GM21723 (cell line): ENCODE measurements at regions not wholly inside any gene's neighbourhood (a gene's known extent, or its start where the extent isn't known, plus 50 kb on each side); places are given as distances from the start of the nearest gene placed in this dataset.
"Not testable (repeated sequence)": the region's sequence is repeated elsewhere in the genome, so short reads cannot be mapped to it uniquely, and the experiment has no call there.

Source experiments
- ATAC-seq: cut with Tn5 transposase; IDR thresholded peaks from one replicate; pipeline ENCODE4 v1.9.1; 2021; ENCODE audit warnings: mild to moderate bottlenecking, moderate library complexity; ENCODE audit not compliant: unreplicated experiment

- peak; percentile 63 for ATAC-seq
Measured at GRCh38 chr2:138298900-138299299, 202.7 kb upstream of the SPOPL start.

GRCh38 chr2:138306626-138307025 lies 194.9 kb upstream of the SPOPL start:
- ATAC-seq, result no peak

GRCh38 chr2:138307099-138307498 lies 194.5 kb upstream of the SPOPL start:
- no peak for ATAC-seq

GRCh38 chr2:138309760-138310159 lies 191.8 kb upstream of the SPOPL start:
- ATAC-seq, result no peak

- no peak for ATAC-seq
Measured at GRCh38 chr2:138312061-138312460, 189.5 kb upstream of the SPOPL start.

GRCh38 chr2:138315619-138316018 lies 186.0 kb upstream of the SPOPL start:
- ATAC-seq, result not testable (repeated sequence)

- ATAC-seq, result no peak
Measured at GRCh38 chr2:138319616-138320015, 182.0 kb upstream of the SPOPL start.

GRCh38 chr2:138321458-138321857 lies 180.1 kb upstream of the SPOPL start:
- no peak for ATAC-seq

GRCh38 chr2:138323382-138324067 lies 178.0 kb upstream of the SPOPL start:
- ATAC-seq, result peak; percentile 51

GRCh38 chr2:138324068-138324771 lies 177.3 kb upstream of the SPOPL start:
- peak; percentile 8 for ATAC-seq

- ATAC-seq, result no peak
Measured at GRCh38 chr2:138327967-138328366, 173.6 kb upstream of the SPOPL start.

GRCh38 chr2:138329162-138329561 lies 172.4 kb upstream of the SPOPL start:
- no peak for ATAC-seq

GRCh38 chr2:138329591-138329990 lies 172.0 kb upstream of the SPOPL start:
- no peak for ATAC-seq

GRCh38 chr2:138333121-138333520 lies 168.4 kb upstream of the SPOPL start:
- no peak for ATAC-seq

- no peak for ATAC-seq
Measured at GRCh38 chr2:138333677-138334076, 167.9 kb upstream of the SPOPL start.

GRCh38 chr2:138334323-138334722 lies 167.2 kb upstream of the SPOPL start:
- no peak for ATAC-seq

GRCh38 chr2:138335036-138335435 lies 166.5 kb upstream of the SPOPL start:
- ATAC-seq, result no peak

GRCh38 chr2:138336146-138336545 lies 165.4 kb upstream of the SPOPL start:
- ATAC-seq, result no peak

GRCh38 chr2:138355244-138355643 lies 146.3 kb upstream of the SPOPL start:
- no peak for ATAC-seq

- no peak for ATAC-seq
Measured at GRCh38 chr2:138356178-138356577, 145.4 kb upstream of the SPOPL start.

- no peak for ATAC-seq
Measured at GRCh38 chr2:138359532-138359931, 142.0 kb upstream of the SPOPL start.

GRCh38 chr2:138364554-138365162 lies 136.9 kb upstream of the SPOPL start:
- ATAC-seq, result no peak
